ENCODE measurements at regions not wholly inside any gene's neighbourhood (a gene's known extent, or its start where the extent isn't known, plus 50 kb on each side); places are given as distances from the start of the nearest gene placed in this dataset.
"Not testable (repeated sequence)": the region's sequence is repeated elsewhere in the genome, so short reads cannot be mapped to it uniquely, and the experiment has no call there.

DNA sequence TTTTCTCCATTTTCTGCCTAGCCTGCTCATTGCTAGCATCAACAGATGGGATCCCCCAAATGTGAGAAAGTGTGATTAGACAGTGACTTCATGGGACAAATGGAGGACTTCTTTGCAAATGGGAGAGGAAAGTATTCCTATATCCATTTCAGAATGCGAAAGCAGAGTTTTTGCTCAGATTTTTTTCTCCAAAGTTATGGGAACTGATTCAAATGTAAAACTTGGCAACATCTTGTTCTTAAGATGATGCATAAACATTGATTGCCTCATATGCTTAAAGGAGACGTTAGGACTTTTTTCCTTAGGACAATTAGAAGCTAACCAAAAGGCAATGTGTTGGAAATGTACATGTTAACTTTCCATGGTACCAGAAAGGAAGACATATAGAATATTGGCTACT lies 704.3 kb upstream of the ZNF608 start:
- TF ChIP-seq, protein P1, sequence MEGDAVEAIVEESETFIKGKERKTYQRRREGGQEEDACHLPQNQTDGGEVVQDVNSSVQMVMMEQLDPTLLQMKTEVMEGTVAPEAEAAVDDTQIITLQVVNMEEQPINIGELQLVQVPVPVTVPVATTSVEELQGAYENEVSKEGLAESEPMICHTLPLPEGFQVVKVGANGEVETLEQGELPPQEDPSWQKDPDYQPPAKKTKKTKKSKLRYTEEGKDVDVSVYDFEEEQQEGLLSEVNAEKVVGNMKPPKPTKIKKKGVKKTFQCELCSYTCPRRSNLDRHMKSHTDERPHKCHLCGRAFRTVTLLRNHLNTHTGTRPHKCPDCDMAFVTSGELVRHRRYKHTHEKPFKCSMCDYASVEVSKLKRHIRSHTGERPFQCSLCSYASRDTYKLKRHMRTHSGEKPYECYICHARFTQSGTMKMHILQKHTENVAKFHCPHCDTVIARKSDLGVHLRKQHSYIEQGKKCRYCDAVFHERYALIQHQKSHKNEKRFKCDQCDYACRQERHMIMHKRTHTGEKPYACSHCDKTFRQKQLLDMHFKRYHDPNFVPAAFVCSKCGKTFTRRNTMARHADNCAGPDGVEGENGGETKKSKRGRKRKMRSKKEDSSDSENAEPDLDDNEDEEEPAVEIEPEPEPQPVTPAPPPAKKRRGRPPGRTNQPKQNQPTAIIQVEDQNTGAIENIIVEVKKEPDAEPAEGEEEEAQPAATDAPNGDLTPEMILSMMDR (conservative IDR thresholded peaks at IDR 0.05; ENCODE audit: low read depth, low read length), result no peak
- no peak for DNase-seq (ENCODE audit: low read depth)
- no peak overlapping the region for H3K4me3 ChIP-seq (ENCODE audit: low read depth, low read length)

DNA sequence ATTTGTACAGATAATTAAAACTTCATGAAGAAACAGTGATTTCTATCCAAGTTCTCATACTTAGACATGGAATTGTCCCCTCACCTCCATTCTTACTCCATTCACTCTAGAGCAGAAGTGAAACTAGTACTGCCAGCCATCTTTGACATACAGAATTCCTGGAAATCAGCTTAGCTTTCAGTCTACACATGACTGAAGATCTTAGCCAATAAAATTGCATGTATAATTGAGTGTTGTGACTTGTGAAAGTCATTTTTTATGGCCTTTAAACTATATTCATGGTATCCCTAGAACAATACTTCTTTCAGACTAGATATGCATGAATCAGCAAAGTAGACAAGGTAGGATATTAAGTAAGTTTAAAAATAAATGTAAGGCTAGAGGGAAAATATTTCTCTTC lies 705.2 kb upstream of the ZNF608 start:
- DNase-seq (ENCODE audit: low read depth), result no peak
- TF ChIP-seq, protein P1 (conservative IDR thresholded peaks at IDR 0.05; ENCODE audit: low read depth, low read length), result no peak

DNA sequence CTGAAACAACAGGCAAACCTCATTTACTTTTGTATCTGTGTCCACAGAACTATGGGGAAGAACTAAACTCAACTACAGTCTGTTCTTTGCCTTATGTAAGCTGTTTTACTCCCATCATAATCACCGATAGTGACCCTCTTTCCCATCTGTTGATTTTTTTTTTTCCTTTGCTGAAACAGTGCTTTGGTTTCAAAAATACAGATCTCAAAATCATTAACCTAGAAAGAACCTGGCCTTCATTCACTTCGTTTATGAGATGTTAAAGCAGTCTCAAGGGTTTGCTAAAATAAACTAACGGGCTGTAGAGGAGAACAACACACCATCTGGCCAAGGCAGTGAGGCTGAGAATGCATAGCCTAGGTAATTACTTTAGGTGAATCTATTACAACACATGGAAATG lies 706.6 kb upstream of the ZNF608 start:
- DNase-seq (ENCODE audit: low read depth), result no peak
- TF ChIP-seq, protein P1 (conservative IDR thresholded peaks at IDR 0.05; ENCODE audit: low read depth, low read length), result no peak
- no peak overlapping the region for H3K4me3 ChIP-seq (ENCODE audit: low read depth, low read length)

More for the DNA sequence above, 705.2 kb upstream of the ZNF608 start:
- no peak overlapping the region for H3K4me3 ChIP-seq (ENCODE audit: low read depth, low read length)

DNA sequence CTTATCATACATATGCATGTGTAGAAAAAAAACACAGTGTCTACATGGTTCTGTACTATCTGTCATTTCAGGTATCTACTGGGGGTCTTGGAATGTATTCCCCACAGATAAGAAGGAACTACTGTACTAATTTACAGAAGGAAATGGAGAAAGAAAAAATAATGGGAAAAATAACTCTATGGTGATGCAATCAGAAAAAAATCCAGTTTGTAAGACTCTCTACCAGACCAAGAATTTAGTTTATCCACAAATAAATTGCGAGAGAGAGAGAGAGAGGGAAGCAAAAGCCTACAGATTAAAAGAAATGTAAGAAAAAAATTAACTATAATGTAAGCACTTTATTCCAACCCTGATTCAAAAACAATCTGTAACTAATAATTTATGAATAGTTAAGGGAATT lies 708.6 kb upstream of the ZNF608 start:
- no peak for DNase-seq (ENCODE audit: low read depth)
- TF ChIP-seq, protein P1 (conservative IDR thresholded peaks at IDR 0.05; ENCODE audit: low read depth, low read length), result no peak
- H3K4me3 ChIP-seq (ENCODE audit: low read depth, low read length), result no peak overlapping the region

DNA sequence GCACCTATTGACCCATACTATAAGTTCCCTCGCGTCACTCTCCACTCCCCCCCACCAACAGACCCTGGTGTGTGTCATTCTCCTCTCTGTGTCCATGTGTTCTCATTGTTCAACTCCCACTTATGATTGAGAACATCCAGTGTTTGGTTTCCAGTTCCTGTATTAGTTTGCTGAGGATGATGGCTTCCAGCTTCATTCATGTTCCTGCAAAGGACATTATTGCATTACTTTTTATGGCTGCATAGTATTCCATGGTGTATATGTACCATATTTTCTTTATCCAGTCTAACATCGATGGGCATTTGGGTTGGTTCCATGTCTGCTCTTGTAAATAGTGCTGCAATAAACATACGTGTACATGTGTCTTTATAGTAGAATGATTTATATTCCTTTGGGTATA lies 709.6 kb upstream of the ZNF608 start:
- not testable (repeated sequence) for DNase-seq (ENCODE audit: low read depth); H3K4me3 ChIP-seq (ENCODE audit: low read depth, low read length)

DNA sequence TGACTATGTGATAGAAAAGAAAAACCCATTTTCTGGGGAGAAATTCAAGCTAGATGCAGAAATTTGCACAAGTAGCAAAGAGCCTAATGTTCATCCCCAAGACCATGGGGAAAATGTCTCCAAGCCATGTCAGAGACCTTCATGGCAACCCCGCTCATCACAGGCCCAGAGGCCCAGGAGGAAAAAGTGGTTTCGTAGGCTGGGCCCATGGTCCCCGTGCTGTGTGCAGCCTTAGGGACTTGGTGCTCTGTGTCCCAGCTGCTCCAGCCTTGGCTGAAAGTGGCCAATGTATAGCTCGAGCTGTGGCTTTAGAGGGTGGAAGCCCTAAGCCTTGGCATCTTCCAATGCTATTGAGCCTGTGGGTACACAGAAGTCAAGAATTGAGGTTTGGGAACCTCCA lies 711.2 kb upstream of the ZNF608 start:
- no peak for DNase-seq (ENCODE audit: low read depth)
- TF ChIP-seq, protein P1 (conservative IDR thresholded peaks at IDR 0.05; ENCODE audit: low read depth, low read length), result no peak
- no peak overlapping the region for H3K4me3 ChIP-seq (ENCODE audit: low read depth, low read length)

DNA sequence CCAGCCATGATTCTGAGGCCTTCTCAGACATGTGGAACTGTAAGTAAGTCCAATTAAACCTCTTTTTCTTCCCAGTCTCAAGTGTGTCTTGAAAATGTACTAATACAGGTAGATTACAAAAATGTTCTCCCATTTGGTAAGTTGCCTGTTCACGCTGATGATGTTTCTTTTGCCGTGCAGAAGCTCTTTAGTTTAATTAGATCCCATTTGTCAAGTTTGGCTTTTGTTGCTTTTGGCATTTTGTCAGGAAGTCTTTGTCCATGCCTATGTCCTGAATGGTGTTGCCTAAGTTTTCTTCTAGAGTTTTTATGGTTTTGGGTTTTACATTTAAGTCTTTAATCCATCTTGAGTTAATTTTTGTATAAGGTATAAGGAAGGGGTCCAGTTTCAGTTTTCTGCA lies 712.5 kb upstream of the ZNF608 start:
- not testable (repeated sequence) for DNase-seq (ENCODE audit: low read depth)

DNA sequence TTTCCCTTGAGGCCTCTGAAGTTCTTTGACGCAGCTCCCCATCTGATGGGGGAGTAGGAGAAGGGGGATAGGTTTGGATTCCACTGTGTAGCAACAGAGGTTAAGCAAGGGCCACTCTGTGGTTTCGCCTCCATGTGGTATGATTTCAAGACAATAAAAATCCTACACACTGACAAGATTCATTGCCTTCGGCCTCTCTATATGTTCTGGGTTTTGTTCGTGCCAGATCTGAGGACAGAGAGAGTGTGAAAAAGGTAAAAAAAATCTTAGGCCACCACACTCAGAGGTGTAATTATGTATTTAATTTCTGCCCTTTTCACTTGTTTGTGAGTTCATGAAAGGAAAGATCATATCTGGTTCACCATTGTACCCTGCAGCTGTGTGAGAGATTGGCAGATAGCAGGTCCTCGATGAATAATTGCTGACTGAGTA lies 715.2 kb upstream of the ZNF608 start:
- H3K4me3 ChIP-seq (ENCODE audit: low read depth, low read length), result no peak overlapping the region
- no peak for DNase-seq (ENCODE audit: low read depth)
- TF ChIP-seq, protein P1 (conservative IDR thresholded peaks at IDR 0.05; ENCODE audit: low read depth, low read length), result no peak

More for the DNA sequence above, 712.5 kb upstream of the ZNF608 start:
- not testable (repeated sequence) for H3K4me3 ChIP-seq (ENCODE audit: low read depth, low read length)
